A549 (cell line): ENCODE measurements at regions not wholly inside any gene's neighbourhood (a gene's known extent, or its start where the extent isn't known, plus 50 kb on each side); places are given as distances from the start of the nearest gene placed in this dataset.

ENCODE experiments used
- ATAC-seq, 2 experiments: fragments of 200-7000 bp in 1 of 2; fragments of >200 bp in 1 of 2; cut with Nextera tagmentation in 1 of 2; cut with Tn5 transposase in 1 of 2; 3 replicates each; pipeline versions ENCODE4 v1.8.0 to v1.9.1; 2018 to 2020; ENCODE audit warnings: mild to moderate bottlenecking in 1 of 2, moderate library complexity in 1 of 2
- CTCF ChIA-PET: fragments of 300-600 bp; sonication (Branson Sonifier 250); formaldehyde crosslinking; extraction: SDS; loops from one replicate; lab custom pipeline; 2021; ENCODE audit warnings: antibody characterized with exemption, inconsistent platforms; lab: Yijun Ruan, JAX
- POLR2A ChIA-PET: fragments of 350-600 bp; formaldehyde crosslinking; extraction: SDS; loops from one replicate; lab custom pipeline; 2021; ENCODE audit warnings: antibody characterized with exemption, inconsistent platforms; lab: Yijun Ruan, JAX
- DNase-seq, 2 experiments: peaks; one replicate each; pipeline versions ENCODE4 v3.0.0 to v3.0.0-alpha.2; 2011 to 2016; ENCODE audit warnings: low read depth in 1 of 2, low spot score in 1 of 2
- FAIRE-seq: peaks from 2 replicates; lab custom pipeline; 2011; peaks lifted over from hg19 to GRCh38; lab: Jason Lieb, UNC
- H3K27ac ChIP-seq, 2 experiments: fragments of >200 bp; sonication (Bioruptor Twin); formaldehyde crosslinking; 3 replicates each; pipeline ENCODE4 v1.5.1; 2016 to 2017
- H3K4me1 ChIP-seq: fragments of >200 bp; sonication (Bioruptor Twin); formaldehyde crosslinking; 3 replicates; pipeline ENCODE4 v1.6.1; 2016
- H3K4me2 ChIP-seq: fragments of >200 bp; sonication (Bioruptor Twin); formaldehyde crosslinking; 3 replicates; pipeline ENCODE4 v1.6.1; 2016
- H3K4me3 ChIP-seq: fragments of >200 bp; sonication (Bioruptor Twin); formaldehyde crosslinking; 3 replicates; pipeline ENCODE4 v1.5.1; 2016
- H3K9me3 ChIP-seq: fragments of >200 bp; sonication (Bioruptor Twin); formaldehyde crosslinking; 3 replicates; pipeline ENCODE4 v1.6.1; 2016
- ATOH8 ChIP-seq: fragments of 250-450 bp; sonication (Bioruptor Pico); IDR thresholded peaks from 2 replicates; pipeline ENCODE4 v1.5.0; 2020; ENCODE audit warnings: low read depth, mild to moderate bottlenecking, moderate library complexity
- CBX2 ChIP-seq: fragments of 200-600 bp; sonication (generic); IDR thresholded peaks from 2 replicates; pipeline ENCODE4 v1.6.1; 2016; ENCODE audit warnings: low read depth, mild to moderate bottlenecking, borderline replicate concordance
- CHD4 ChIP-seq: fragments of 200-600 bp; sonication (generic); IDR thresholded peaks from 2 replicates; pipeline ENCODE4 v1.6.1; 2016; ENCODE audit warnings: antibody characterized with exemption, mild to moderate bottlenecking, borderline replicate concordance
- E2F6 ChIP-seq: IDR thresholded peaks from 2 replicates; pipeline ENCODE4 v1.6.1; 2012; ENCODE audit warnings: low read depth, borderline replicate concordance
- EHMT2 ChIP-seq: fragments of 200-600 bp; sonication (generic); IDR thresholded peaks from 2 replicates; pipeline ENCODE4 v1.6.1; 2016; ENCODE audit warnings: antibody characterized with exemption, low read depth, mild to moderate bottlenecking, moderate library complexity
- EP300 ChIP-seq, 2 experiments: fragments of >200 bp; sonication (Bioruptor Twin); formaldehyde crosslinking; IDR thresholded peaks; 2 replicates in 1 of 2; 3 replicates in 1 of 2; pipeline ENCODE4 v1.6.1; 2016 to 2017
- ESRRA ChIP-seq: fragments of 150-350 bp; IDR thresholded peaks from 2 replicates; pipeline ENCODE4 v1.6.1; 2014; ENCODE audit warnings: mild to moderate bottlenecking, low read length, borderline replicate concordance
- FOSL2 ChIP-seq, 2 experiments: fragments of 450-650 bp in 1 of 2; fragments of >200 bp in 1 of 2; sonication (Bioruptor Twin) in 1 of 2; formaldehyde crosslinking; IDR thresholded peaks; 2 replicates each; pipeline versions ENCODE4 v1.5.0 to v1.6.1; 2016 to 2020; ENCODE audit warnings: mild to moderate bottlenecking in 1 of 2, moderate library complexity in 1 of 2
- FOXS1 ChIP-seq: fragments of 250-450 bp; sonication (Bioruptor Pico); IDR thresholded peaks from 2 replicates; pipeline ENCODE4 v1.5.0; 2020; ENCODE audit warnings: mild to moderate bottlenecking, moderate library complexity
- HEYL ChIP-seq: fragments of 250-450 bp; sonication (Bioruptor Pico); IDR thresholded peaks from 2 replicates; pipeline ENCODE4 v1.8.0; 2021; ENCODE audit warnings: mild to moderate bottlenecking, moderate library complexity
- HOXA7 ChIP-seq: fragments of 250-450 bp; sonication (Bioruptor Pico); IDR thresholded peaks from 2 replicates; pipeline ENCODE4 v1.5.0; 2020; ENCODE audit warnings: mild to moderate bottlenecking, moderate library complexity
- HOXB5 ChIP-seq: fragments of 250-450 bp; sonication (Bioruptor Pico); IDR thresholded peaks from 2 replicates; pipeline ENCODE4 v1.5.0; 2020; ENCODE audit warnings: mild to moderate bottlenecking, moderate library complexity
- JUN ChIP-seq, 2 experiments: fragments of >200 bp; sonication (Bioruptor Twin); formaldehyde crosslinking; IDR thresholded peaks; 2 replicates in 1 of 2; 3 replicates in 1 of 2; pipeline ENCODE4 v1.6.1; 2016 to 2017
- MAZ ChIP-seq: fragments of 150-350 bp; IDR thresholded peaks from 2 replicates; pipeline ENCODE4 v1.6.1; 2014; ENCODE audit warnings: antibody characterized with exemption, low read depth, low read length, borderline replicate concordance
- NFE2L2 ChIP-seq: fragments of 150-350 bp; conservative IDR thresholded peaks from 2 replicates; pipeline ENCODE4 v1.6.1; 2014; ENCODE audit warnings: low read length
- NPAS2 ChIP-seq: fragments of 250-450 bp; sonication (Bioruptor Pico); IDR thresholded peaks from 2 replicates; pipeline ENCODE4 v1.8.0; 2022; ENCODE audit warnings: mild to moderate bottlenecking, moderate library complexity, borderline replicate concordance
- NR3C1 ChIP-seq: fragments of >200 bp; sonication (Bioruptor Twin); formaldehyde crosslinking; IDR thresholded peaks from 3 replicates; pipeline ENCODE4 v1.6.1; 2017
- POLR2A ChIP-seq: IDR thresholded peaks from 2 replicates; pipeline ENCODE4 v1.6.1; 2012; ENCODE audit warnings: mild to moderate bottlenecking, low read length
- POLR2AphosphoS2 ChIP-seq: conservative IDR thresholded peaks from 2 replicates; pipeline ENCODE4 v1.6.1; 2012; ENCODE audit warnings: low read length, improper control_type of control experiment, inconsistent platforms
- RARB ChIP-seq: fragments of 250-450 bp; sonication (Bioruptor Pico); IDR thresholded peaks from 2 replicates; pipeline ENCODE4 v1.8.0; 2021; ENCODE audit warnings: mild to moderate bottlenecking, moderate library complexity
- RCOR1 ChIP-seq: fragments of 150-350 bp; IDR thresholded peaks from 2 replicates; pipeline ENCODE4 v1.6.1; 2014; ENCODE audit warnings: antibody characterized with exemption, low read length, low read depth
- SREBF2 ChIP-seq: fragments of 450-650 bp; IDR thresholded peaks from 2 replicates; pipeline ENCODE4 v1.6.1; 2014; ENCODE audit warnings: mild to moderate bottlenecking, moderate library complexity
- TFCP2L1 ChIP-seq: fragments of 250-450 bp; sonication (Bioruptor Pico); IDR thresholded peaks from 2 replicates; pipeline ENCODE4 v1.5.0; 2021; ENCODE audit warnings: mild to moderate bottlenecking
- ZNF302 ChIP-seq: fragments of 250-450 bp; sonication (Bioruptor Pico); IDR thresholded peaks from 2 replicates; pipeline ENCODE4 v1.9.0; 2021; ENCODE audit warnings: inconsistent platforms, mild to moderate bottlenecking, moderate library complexity
- WGBS: methylation state at CpG from one replicate; pipeline ENCODE4 v1.1.6; 2017; ENCODE audit errors: missing lambda C conversion rate; 5-methylcytosine and 5-hydroxymethylcytosine counted together
- TF ChIP-seq, protein P1 (sequence below): fragments of >200 bp; sonication (Bioruptor Twin); formaldehyde crosslinking; IDR thresholded peaks from 3 replicates; pipeline ENCODE4 v1.6.1; 2016
- TF ChIP-seq, protein P2 (sequence below): fragments of 150-350 bp; IDR thresholded peaks from 2 replicates; pipeline ENCODE4 v1.6.1; 2014; ENCODE audit warnings: low read depth, mild to moderate bottlenecking, low read length
- TF ChIP-seq, protein P3 (sequence below): fragments of 200-600 bp; sonication (generic); IDR thresholded peaks from 2 replicates; pipeline ENCODE4 v1.6.1; 2016; ENCODE audit warnings: antibody characterized with exemption, mild to moderate bottlenecking, moderate library complexity

GRCh38 chr7:10773430-10773829 lies 200.2 kb upstream of the PHF14 start:
- WGBS = 30% methylated on average over 3 of the region's 3 CpGs
- CTCF ChIA-PET = no interaction called here
- H3K4me1 ChIP-seq = no peaks in the 10 kb centered on the region

DNA sequence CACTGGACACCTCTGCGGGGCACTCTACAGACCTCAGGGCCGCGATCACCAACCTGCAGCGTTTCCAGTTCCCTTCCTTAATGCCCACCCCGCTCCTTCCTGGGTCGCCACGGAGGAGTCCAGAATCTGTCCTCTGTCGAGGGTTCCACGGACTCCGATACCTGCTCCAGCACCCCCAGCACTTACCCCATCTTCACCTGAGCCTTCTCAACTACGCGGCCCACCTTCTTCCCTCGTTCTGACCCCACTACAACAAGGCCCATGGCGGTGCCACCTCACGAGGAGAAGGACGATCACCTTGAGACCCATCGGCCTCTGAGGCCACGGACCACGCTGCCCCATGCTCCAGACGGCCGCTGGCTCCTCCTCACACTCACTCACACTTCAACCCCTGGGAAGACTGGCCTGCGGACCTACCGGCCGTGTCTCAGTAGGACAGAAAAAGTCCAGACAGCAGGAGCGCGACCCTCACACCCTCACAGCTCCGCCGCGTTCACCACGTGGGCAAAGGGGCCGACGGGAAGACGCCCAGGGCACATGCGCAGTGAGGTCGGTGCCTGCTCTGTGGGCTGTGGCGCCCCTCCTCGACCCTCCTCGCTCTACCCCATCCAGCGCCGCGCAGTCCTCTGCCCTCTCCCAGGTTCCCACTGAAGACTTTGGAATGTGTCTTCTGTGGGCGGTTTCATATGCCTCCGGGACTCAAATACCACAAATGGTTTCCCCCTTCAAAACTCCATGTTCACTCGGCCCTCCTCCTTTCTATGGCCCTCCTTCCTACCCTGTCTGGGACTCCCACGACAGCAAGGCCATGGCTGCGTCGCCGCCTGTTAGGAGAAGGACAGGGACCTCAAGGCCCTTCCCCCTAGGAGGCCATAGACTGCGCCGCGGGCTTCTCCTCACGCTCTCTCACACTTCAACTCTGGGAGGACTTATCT lies 193.9 kb upstream of the PHF14 start:
- no peak overlapping the region for H3K27ac ChIP-seq
- DNase-seq = no peak
- no peak for FAIRE-seq
- no peaks in the 10 kb centered on the region for H3K9me3 ChIP-seq
- 67% methylated on average over 40 of the region's 52 CpGs for WGBS
- ATAC-seq = no peak
- no peaks in the 10 kb centered on the region for H3K4me1 ChIP-seq
- POLR2A ChIA-PET = no interaction called here
- no peak overlapping the region for H3K4me3 ChIP-seq
- H3K4me2 ChIP-seq = no peak overlapping the region
- CTCF ChIA-PET = no interaction called here
- TF ChIP-seq HOXB5 (CRISPR knock-in tag) (no peak), HOXA7 (no peak), ESRRA (no peak), CBX2 (no peak), CHD4 (no peak), FOSL2 (IDR thresholded peaks at IDR 0.05) (no peak), FOSL2 (CRISPR knock-in tag; IDR thresholded peaks at IDR 0.05) (no peak), EHMT2 (no peak), E2F6 (no peak), JUN (IDR thresholded peaks at IDR 0.05) (no peak), NR3C1 (no peak), SREBF2 (no peak), POLR2A (no peak), RCOR1 (no peak)
- TF ChIP-seq, protein P1, sequence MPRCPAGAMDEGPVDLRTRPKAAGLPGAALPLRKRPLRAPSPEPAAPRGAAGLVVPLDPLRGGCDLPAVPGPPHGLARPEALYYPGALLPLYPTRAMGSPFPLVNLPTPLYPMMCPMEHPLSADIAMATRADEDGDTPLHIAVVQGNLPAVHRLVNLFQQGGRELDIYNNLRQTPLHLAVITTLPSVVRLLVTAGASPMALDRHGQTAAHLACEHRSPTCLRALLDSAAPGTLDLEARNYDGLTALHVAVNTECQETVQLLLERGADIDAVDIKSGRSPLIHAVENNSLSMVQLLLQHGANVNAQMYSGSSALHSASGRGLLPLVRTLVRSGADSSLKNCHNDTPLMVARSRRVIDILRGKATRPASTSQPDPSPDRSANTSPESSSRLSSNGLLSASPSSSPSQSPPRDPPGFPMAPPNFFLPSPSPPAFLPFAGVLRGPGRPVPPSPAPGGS = no peak

More at GRCh38 chr7:10773430-10773829, 200.2 kb upstream of the PHF14 start:
- TF ChIP-seq ATOH8 (CRISPR knock-in tag) = no peak
- no peak for TF ChIP-seq HEYL (CRISPR knock-in tag)
- no peak for TF ChIP-seq MAZ
- no peak for TF ChIP-seq NFE2L2
- no peak for TF ChIP-seq RCOR1
- TF ChIP-seq TFCP2L1 (CRISPR knock-in tag) = no peak
- TF ChIP-seq FOXS1 (CRISPR knock-in tag) = no peak
- no peak for TF ChIP-seq EP300 (IDR thresholded peaks at IDR 0.05)
- TF ChIP-seq HOXA7 = no peak
- no peak for TF ChIP-seq RARB
- no peak for TF ChIP-seq POLR2AphosphoS2
- TF ChIP-seq, protein P2, sequence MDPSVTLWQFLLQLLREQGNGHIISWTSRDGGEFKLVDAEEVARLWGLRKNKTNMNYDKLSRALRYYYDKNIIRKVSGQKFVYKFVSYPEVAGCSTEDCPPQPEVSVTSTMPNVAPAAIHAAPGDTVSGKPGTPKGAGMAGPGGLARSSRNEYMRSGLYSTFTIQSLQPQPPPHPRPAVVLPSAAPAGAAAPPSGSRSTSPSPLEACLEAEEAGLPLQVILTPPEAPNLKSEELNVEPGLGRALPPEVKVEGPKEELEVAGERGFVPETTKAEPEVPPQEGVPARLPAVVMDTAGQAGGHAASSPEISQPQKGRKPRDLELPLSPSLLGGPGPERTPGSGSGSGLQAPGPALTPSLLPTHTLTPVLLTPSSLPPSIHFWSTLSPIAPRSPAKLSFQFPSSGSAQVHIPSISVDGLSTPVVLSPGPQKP = no peak
- TF ChIP-seq, protein P3, sequence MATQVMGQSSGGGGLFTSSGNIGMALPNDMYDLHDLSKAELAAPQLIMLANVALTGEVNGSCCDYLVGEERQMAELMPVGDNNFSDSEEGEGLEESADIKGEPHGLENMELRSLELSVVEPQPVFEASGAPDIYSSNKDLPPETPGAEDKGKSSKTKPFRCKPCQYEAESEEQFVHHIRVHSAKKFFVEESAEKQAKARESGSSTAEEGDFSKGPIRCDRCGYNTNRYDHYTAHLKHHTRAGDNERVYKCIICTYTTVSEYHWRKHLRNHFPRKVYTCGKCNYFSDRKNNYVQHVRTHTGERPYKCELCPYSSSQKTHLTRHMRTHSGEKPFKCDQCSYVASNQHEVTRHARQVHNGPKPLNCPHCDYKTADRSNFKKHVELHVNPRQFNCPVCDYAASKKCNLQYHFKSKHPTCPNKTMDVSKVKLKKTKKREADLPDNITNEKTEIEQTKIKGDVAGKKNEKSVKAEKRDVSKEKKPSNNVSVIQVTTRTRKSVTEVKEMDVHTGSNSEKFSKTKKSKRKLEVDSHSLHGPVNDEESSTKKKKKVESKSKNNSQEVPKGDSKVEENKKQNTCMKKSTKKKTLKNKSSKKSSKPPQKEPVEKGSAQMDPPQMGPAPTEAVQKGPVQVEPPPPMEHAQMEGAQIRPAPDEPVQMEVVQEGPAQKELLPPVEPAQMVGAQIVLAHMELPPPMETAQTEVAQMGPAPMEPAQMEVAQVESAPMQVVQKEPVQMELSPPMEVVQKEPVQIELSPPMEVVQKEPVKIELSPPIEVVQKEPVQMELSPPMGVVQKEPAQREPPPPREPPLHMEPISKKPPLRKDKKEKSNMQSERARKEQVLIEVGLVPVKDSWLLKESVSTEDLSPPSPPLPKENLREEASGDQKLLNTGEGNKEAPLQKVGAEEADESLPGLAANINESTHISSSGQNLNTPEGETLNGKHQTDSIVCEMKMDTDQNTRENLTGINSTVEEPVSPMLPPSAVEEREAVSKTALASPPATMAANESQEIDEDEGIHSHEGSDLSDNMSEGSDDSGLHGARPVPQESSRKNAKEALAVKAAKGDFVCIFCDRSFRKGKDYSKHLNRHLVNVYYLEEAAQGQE = no peak
- no peak for TF ChIP-seq NR3C1
- no peak for TF ChIP-seq ZNF302
- no peak for TF ChIP-seq E2F6
- no peak for TF ChIP-seq NPAS2 (CRISPR knock-in tag)
- Histone ChIP-seq H3K4me3 (no peak overlapping the region), H3K27ac (no peak overlapping the region), H3K4me2 (no peak overlapping the region), H3K9me3 (no peaks in the 10 kb centered on the region)
- ATAC-seq (no peak), FAIRE-seq (no peak), DNase-seq (no peak)
- POLR2A ChIA-PET = no interaction called here
